Gastrocnemius medialis (tissue), 4 donors: ENCODE measurements at regions not wholly inside any gene's neighbourhood (a gene's known extent, or its start where the extent isn't known, plus 50 kb on each side); places are given as distances from the start of the nearest gene placed in this dataset.

Experiments
- ATAC-seq, 2 donors: fragments of 150-250 bp; one replicate each; pipeline ENCODE4 v1.9.1; 2016
- DNase-seq, 2 donors: peaks; one replicate each; pipeline ENCODE4 v3.0.0-alpha.2; 2019
- H3K27ac ChIP-seq, 4 donors: fragments of 200-600 bp; sonication (generic); 1 replicate in 1 of 4; 2 replicates in 3 of 4; pipeline ENCODE4 v1.5.1; 2016 to 2018; ENCODE audit warnings: mild to moderate bottlenecking in 2 of 4, moderate library complexity in 1 of 4
- H3K27me3 ChIP-seq, 3 donors: fragments of 200-600 bp; sonication (generic) in 2 of 3; 1 replicate in 1 of 3; 2 replicates in 2 of 3; pipeline versions ENCODE4 v1.5.1 to v1.6.0; 2016 to 2019; ENCODE audit warnings: mild to moderate bottlenecking in 1 of 3, moderate library complexity in 1 of 3
- H3K36me3 ChIP-seq, 2 donors: fragments of 200-600 bp; sonication (generic) in 1 of 2; one replicate each; pipeline ENCODE4 v1.5.1; 2017 to 2018
- H3K4me1 ChIP-seq, 2 donors: fragments of 200-600 bp; sonication (generic) in 1 of 2; one replicate each; pipeline ENCODE4 v1.5.1; 2016 to 2017; ENCODE audit warnings: mild to moderate bottlenecking in 2 of 2
- H3K4me3 ChIP-seq, 4 donors: fragments of 200-600 bp; sonication (generic) in 3 of 4; 1 replicate in 1 of 4; 2 replicates in 3 of 4; pipeline ENCODE4 v1.5.1; 2016 to 2019; ENCODE audit warnings: mild to moderate bottlenecking in 2 of 4
- H3K9me3 ChIP-seq, 3 donors: fragments of 200-600 bp; sonication (generic) in 2 of 3; 1 replicate in 1 of 3; 2 replicates in 2 of 3; pipeline ENCODE4 v1.5.1; 2016 to 2019
- POLR2A ChIP-seq, 2 donors: fragments of 450-650 bp; IDR thresholded peaks; one replicate each; pipeline ENCODE4 v1.6.1; 2017; ENCODE audit warnings: antibody characterized with exemption in 2 of 2, mild to moderate bottlenecking in 2 of 2, moderate library complexity in 2 of 2
- in situ Hi-C, 4 donors: fragments of 200-750 bp; cut with MboI; loops; one replicate each; pipeline versions ENCODE4 v1.15.0 to v1.8.0; 2017; ENCODE audit warnings: low sequenced_read_pairs in 4 of 4
- intact Hi-C: fragments of 100-400 bp; cut with DNase I; formaldehyde crosslinking; loops from one replicate; pipeline ENCODE4 v1.15.1; 2023; ENCODE audit warnings: low total_unique reads
- TF ChIP-seq, protein P1 (sequence below), 5 experiments: fragments of 450-650 bp in 3 of 5; fragments of 200-600 bp in 2 of 5; sonication (generic) in 2 of 5; IDR thresholded peaks in 4 of 5; conservative IDR thresholded peaks in 1 of 5; 1 replicate in 4 of 5; 2 replicates in 1 of 5; pipeline ENCODE4 v1.5.1; 2016 to 2019; ENCODE audit warnings: antibody characterized with exemption in 5 of 5, mild to moderate bottlenecking in 3 of 5, moderate library complexity in 3 of 5

DNA sequence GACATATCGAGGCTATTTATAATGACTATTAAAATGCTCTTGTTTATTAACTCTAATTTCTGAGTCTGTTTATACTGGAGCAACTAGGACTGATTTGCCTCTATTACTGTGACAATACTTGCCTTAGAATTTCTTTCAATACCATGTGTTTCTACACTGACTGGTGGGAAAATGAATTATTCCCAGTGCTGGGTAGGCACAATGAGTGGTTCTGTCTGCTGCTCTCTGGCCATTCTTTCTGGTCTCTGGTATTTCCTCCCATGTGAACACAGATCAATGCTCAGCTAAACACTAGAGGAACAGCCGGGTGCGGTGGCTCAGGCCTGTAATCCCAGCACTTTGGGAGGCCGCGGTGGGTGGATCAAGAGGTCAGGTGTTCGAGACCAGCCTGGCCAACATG lies 390.5 kb downstream of the PRDM2 start:
- Histone ChIP-seq H3K27ac (no peak overlapping the region), H3K4me3 (no peak overlapping the region), H3K27me3 (no peaks in the 10 kb centered on the region), H3K36me3 (no peaks in the 10 kb centered on the region), H3K9me3 (peaks cover 0 to 3% (median 2%) of the 10 kb centered on the region in 3 donors), H3K4me1 (no peaks in the 10 kb centered on the region)
- in situ Hi-C loops (no loop called here), intact Hi-C loops (no loop called here)
- DNase-seq (no peak), ATAC-seq (no peak)
- TF ChIP-seq POLR2A (IDR thresholded peaks at IDR 0.05), result no peak
- TF ChIP-seq, protein P1, sequence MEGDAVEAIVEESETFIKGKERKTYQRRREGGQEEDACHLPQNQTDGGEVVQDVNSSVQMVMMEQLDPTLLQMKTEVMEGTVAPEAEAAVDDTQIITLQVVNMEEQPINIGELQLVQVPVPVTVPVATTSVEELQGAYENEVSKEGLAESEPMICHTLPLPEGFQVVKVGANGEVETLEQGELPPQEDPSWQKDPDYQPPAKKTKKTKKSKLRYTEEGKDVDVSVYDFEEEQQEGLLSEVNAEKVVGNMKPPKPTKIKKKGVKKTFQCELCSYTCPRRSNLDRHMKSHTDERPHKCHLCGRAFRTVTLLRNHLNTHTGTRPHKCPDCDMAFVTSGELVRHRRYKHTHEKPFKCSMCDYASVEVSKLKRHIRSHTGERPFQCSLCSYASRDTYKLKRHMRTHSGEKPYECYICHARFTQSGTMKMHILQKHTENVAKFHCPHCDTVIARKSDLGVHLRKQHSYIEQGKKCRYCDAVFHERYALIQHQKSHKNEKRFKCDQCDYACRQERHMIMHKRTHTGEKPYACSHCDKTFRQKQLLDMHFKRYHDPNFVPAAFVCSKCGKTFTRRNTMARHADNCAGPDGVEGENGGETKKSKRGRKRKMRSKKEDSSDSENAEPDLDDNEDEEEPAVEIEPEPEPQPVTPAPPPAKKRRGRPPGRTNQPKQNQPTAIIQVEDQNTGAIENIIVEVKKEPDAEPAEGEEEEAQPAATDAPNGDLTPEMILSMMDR (IDR thresholded peaks at IDR 0.05 in 4 of 5, conservative IDR thresholded peaks at IDR 0.05 in 1 of 5), result no peak

DNA sequence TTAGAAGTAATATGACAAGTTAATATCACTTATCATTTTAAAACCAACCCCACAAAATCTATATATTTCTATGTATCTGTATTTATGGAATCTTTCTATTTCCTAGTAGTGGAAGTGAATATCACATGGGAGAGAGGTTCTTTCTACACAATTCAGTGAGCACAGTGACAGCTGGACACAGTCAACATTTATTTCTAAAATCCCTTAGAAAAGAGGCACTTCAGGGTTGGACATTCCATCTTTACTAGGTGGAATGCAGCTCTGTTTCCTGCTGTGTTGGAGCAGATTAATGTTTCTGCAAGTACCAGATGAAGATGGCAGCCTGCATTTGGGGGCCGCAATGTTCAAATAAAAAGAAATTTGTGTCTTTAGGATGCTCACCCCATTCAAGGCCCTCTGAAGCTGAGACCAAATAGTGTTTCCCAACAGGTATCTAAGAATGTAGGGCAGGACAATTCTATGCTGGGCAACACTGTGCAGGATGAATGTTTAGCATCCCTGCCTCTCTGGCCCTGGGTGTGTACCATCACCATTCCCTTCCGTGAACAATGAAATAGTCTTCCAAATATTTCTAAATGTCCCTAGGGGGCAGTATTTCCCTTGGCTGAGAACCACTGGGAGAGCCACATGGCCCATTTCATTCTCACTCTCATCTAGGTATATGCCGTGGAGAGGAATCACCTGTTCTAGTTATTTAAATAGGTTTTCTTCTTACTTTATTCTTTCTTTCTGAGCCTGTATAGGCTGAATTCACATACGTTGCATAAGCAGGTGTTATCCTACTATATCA lies 394.8 kb downstream of the PRDM2 start:
- intact Hi-C loops, result no loop called here
- Histone ChIP-seq H3K4me1 (no peaks in the 10 kb centered on the region), H3K4me3 (no peak overlapping the region), H3K27ac (no peak overlapping the region), H3K27me3 (no peaks in the 10 kb centered on the region), H3K9me3 (peaks cover 0 to 3% (median 2%) of the 10 kb centered on the region in 3 donors), H3K36me3 (no peaks in the 10 kb centered on the region)
- DNase-seq (no peak), ATAC-seq (no peak)
- no peak for TF ChIP-seq POLR2A (IDR thresholded peaks at IDR 0.05)
- TF ChIP-seq, protein P1 (IDR thresholded peaks at IDR 0.05 in 4 of 5, conservative IDR thresholded peaks at IDR 0.05 in 1 of 5), result no peak
- in situ Hi-C loops, result no loop called here

DNA sequence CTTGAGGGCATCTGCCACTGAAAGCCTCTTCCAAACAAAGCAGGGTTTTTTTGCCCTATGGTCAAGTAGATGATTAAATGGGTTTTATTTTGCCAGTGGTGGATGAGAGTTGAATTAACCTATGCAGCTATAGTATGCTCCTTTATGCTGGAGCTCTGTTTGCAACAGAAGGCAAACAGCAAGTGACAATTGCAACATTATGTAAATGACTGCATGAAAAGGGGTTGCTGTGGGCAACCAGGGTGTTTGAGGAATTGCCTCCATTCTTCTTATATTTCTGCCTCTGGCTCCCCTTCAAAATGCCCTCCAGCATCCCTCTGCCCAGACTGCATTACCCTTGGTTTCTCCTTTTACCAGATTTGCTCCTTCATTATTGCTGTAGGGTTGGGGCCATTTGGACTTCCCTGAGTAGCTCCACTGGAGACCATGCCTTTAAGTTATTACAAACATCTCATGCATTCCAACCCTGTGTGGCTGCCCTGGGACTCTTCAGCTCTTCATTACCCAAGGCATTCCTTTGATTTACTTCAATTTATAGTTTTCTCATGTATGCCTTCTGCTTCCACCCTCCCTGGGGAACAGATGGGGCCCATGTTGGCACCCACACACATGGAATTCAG lies 398.4 kb downstream of the PRDM2 start:
- DNase-seq (no peak), ATAC-seq (no peak)
- Histone ChIP-seq H3K36me3 (no peaks in the 10 kb centered on the region), H3K9me3 (no peaks in the 10 kb centered on the region), H3K4me3 (no peak overlapping the region), H3K27ac (no peak overlapping the region), H3K4me1 (no peaks in the 10 kb centered on the region), H3K27me3 (no peaks in the 10 kb centered on the region)
- intact Hi-C loops (no loop called here), in situ Hi-C loops (no loop called here)
- TF ChIP-seq, protein P1 (IDR thresholded peaks at IDR 0.05 in 4 of 5, conservative IDR thresholded peaks at IDR 0.05 in 1 of 5), result no peak
- no peak for TF ChIP-seq POLR2A (IDR thresholded peaks at IDR 0.05)

DNA sequence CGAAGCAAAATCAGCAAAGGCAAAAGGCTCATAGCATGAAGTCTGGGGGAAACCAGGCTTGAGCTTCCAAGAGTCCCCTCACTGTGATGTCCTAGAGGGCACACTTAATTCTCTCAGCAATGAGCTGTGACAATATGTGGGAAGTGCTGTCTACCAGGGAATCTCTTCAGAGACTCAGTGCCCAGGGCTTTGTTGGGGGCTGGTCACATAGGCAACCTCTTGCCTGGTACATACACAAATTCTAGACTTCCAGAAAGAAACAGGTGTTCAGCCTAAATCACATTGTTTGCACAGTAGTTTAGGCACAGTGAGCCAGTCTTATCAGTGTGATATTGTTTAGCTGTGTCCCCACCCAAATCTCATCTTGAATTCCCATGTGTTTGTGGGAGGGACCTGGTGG lies 400.5 kb downstream of the PRDM2 start:
- Histone ChIP-seq H3K9me3 (no peaks in the 10 kb centered on the region), H3K27ac (no peak overlapping the region), H3K27me3 (no peaks in the 10 kb centered on the region), H3K4me3 (no peak overlapping the region), H3K36me3 (no peaks in the 10 kb centered on the region), H3K4me1 (no peaks in the 10 kb centered on the region)
- intact Hi-C loops (loop anchor here (10.0 kb wide), 1 partner anchor 634 kb away; no protein-coding TSS in a partner anchor), in situ Hi-C loops (no loop called here)
- TF ChIP-seq, protein P1 (IDR thresholded peaks at IDR 0.05 in 4 of 5, conservative IDR thresholded peaks at IDR 0.05 in 1 of 5), result no peak
- no peak for TF ChIP-seq POLR2A (IDR thresholded peaks at IDR 0.05)
- ATAC-seq (no peak), DNase-seq (no peak)
